CD4-positive, alpha-beta T cell treated with Interleukin-6 at 100 ng/mL for 8 hours (primary cell): ENCODE measurements at regions not wholly inside any gene's neighbourhood (a gene's known extent, or its start where the extent isn't known, plus 50 kb on each side); places are given as distances from the start of the nearest gene placed in this dataset.

Source experiments
- DNase-seq: peaks from one replicate; pipeline ENCODE4 v3.0.0-alpha.2; 2020; ENCODE audit warnings: mixed read lengths, low spot score

DNA sequence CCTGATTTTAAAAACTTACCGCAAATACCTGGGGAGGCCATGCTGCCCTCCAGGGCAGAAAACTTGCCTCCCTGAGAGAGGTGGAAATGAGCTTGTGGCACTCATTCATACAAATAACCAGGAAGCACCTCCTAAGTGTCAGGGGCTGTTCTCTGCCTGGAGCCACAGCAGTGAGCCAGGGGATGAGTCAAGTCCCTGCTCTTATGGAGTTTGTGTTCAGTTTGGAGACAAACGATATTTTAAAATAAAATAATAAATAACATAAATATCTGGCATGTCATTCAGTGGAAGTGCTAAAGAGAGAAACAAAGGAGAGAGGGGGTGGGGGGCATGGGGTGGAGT is 313.8 kb downstream of the C16orf95 start:
- DNase-seq, result no peak

DNA sequence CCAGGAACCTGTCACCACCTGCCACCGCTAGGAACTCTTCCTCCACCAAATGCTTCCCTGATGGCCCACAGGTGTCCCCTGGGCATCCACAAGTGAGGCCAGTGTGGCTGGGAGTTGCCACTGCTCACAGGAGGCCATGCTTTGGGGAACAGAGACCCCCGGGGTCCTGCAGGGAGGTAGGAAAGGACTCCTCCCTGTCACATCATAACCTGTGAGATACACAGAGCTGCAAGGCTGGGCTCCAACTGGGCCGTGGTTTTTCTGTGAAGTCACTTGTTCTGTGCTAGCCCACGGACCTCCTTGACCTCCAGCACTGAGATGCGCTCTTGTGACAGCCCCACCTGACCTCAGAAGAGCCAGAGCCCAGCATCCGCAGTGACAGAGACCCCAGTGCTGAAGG is 311.2 kb downstream of the C16orf95 start:
- no peak for DNase-seq

DNA sequence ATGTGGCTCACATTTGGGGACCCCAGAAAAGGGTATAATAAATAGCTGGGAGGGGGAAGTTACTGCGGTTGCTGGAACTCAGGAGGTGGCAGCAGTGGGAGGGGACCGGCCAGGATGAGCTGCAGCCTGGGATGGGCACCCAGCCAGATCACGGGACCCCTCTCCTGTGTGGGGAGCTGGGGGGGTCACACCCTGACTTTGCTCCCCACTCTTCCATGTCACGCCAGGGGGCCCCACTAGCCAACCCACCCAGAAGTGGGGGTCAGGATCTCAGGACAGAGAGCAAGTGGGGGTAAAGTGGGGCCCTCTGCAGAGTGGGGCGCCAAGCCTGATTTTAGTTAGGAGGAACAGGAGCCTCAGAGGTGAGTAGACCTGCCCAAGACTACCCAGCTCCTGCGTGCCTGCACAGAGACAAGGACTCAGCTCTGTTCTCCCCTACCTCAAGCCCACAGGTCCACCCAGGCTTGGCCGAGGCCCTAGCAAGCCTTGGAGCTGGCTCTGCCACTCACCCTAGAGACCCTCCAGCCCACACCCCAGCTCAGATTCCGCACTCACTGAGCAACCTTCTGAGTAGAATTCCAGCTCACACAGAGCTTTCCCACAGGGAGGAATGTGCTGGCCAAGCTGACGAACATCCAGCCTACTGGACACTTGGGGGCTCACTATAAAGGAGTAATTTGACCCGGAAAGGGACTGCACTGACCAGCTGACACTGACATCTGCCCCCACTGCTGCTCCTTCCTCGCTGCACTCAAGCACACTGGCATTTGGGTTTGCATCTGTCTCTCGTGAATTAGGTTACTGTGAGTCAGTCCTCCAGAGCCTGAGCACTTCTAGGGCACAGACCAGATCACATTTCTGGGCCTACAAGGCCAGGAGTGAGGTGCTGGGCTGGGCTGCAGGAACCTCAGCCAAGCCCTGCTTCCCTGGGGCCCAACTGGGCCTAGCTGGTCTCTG is 310.1 kb downstream of the C16orf95 start:
- no peak for DNase-seq

DNA sequence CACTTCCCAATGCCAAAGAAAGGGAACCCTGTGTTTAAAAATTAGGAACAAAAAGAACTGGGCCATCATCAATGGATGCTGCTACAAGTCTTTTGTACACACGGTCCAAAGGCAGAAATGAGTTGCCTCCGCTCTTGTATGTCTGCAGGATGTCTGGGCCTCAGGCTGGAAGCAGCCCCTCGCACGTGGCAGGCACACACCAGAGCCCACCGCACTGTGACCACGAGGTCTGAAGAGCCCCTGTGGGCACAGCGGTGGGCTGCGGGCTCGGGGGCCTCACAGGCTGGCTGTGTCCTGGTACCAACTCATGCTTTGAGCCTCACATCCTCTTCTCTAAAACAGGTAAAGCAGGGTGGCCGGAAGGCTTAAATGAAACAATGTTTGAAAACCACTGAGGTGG is 309.3 kb downstream of the C16orf95 start:
- no peak for DNase-seq

DNA sequence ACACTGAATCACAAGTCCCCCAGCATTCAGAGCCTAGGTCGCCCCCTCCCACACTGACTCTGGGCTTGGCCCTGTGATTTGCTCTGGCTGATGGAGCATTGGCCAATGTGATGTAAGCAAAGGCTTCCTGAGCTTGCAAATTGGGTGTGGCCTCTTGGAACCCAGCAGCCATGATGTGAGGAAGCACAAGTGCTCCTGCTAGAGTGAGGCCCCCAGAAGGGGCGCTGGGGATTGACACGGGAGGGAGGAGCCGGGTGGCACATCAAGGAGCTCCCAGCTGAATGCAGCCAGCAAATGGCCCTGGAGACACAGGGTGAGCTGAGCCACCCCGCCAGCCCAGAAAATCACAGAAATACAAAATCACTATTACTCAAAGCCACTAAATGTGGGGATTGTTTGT is 308.5 kb downstream of the C16orf95 start:
- no peak for DNase-seq

DNA sequence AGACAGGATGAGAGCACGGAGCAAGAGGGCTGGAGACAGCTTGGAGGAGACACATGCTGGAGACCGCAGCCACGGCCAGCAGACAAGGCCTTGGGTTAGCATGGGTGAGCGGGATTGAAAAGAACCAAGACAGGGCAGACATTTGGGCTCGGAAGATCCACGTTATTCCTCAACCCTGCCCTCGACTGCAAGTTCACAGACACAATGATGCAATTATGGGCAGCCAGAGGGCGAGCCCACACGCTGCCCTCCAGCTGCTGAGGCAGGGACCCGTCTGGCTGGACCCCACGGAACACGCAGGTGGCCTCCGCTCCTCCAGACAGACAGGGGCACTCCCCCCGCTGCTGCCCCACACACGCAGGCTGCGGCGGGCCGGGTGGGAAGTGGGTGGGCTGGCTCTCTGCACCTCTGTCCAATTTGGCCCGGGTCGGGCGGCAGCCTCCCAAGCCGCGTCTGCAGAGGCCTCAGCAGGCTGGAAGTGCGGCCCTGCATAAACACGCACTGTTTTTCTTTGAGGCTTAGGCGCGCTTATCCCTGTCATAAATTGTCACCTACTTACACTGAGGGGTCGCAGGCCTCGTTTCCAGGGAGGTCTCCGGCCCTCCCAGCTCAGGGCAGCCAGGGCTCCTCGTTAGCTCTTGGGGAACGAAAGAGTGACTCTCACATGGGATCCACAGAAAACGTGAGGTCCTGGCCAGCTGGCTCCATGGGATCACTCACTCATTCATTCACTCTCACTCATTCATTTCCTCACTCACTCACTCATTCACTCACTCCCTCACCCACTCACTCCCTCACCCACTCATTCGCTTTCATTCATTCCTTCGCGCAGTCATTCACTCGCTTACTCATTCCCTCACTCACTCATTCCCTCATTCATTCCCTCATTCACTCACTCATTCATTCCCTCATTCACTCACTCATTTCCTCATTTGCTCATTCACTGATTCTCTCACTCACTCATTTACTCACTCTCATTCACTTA is 303.9 kb downstream of the C16orf95 start:
- no peak for DNase-seq

DNA sequence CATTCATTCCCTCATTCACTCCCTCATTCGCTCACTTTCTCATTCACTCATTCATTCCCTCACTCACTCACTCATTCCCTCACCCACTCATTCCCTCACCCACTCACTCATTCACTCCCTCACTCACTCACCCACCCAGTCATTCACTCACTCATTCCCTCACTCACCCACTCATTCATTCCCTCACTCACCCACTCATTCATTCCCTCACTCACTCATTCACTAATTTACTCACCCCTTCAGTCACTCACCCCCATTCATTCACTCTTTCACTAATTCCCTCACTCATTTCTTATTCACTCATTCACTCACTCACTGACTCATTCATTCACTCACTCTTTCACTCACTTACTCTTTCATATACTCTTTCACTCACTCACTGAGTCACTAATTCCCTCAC is 303.1 kb downstream of the C16orf95 start:
- no peak for DNase-seq

DNA sequence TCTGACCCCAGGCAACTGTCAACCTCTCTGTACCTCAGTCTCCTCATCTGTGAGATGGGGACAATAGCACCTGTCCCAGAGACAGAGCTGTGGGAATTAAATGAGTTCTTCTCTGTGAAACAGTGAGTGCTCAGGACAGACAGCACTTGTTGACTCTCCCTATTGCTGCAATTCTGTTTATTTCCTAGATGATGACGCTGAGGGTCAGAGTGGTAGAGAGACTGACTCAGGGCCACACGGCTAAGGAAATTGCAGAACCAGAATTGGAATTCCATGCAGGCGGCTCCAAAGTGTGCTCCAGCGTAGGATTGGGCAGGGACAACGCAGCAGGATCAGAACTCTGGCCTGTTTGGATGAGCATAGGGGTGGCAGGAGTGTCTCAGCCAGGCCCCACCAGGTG is 302.2 kb downstream of the C16orf95 start:
- no peak for DNase-seq

DNA sequence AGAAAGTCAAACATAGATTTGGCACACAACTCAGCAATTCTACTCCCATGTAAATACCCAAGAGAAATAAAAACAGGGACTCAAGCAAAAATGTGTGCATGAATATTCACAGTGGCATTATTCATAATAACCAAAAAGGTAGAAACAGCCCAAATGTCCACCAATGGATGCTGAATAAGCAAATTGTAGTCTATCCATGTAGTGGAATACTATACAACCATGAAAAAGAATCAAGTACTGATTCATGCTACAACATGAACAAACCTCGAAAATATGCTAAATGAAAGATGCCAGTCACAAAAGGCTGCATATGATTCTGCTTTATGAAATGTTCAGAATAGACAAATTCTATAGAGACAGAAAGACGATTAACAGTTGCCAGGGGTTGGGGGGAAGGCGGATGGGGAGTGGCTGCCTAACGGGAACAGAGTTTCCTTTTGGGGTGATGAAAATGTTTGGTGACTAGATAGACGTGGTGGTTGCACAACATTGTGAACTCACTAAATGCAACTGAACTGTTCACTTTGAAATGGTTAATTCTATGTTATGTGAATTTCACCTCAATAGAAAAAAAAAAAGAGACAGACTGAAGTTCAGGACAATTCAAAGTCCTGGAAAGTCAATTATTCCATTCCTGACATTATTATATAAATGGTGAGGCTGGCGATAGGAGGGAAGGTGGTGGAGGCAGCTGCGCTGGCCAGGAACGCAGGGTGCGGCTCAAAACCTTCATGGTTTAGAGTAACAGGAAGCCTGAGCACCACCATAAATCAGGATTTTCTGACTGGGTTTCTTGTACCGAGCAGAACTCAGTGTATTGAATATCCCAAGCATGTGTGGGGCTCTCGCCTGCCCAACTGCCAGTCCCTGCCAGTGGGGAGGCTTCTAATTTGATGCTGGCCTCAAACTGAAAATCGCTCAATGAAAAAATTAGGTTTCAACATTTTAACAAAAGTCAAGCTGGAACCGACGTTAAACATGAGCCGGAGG is 300.9 kb downstream of the C16orf95 start:
- DNase-seq, result no peak

DNA sequence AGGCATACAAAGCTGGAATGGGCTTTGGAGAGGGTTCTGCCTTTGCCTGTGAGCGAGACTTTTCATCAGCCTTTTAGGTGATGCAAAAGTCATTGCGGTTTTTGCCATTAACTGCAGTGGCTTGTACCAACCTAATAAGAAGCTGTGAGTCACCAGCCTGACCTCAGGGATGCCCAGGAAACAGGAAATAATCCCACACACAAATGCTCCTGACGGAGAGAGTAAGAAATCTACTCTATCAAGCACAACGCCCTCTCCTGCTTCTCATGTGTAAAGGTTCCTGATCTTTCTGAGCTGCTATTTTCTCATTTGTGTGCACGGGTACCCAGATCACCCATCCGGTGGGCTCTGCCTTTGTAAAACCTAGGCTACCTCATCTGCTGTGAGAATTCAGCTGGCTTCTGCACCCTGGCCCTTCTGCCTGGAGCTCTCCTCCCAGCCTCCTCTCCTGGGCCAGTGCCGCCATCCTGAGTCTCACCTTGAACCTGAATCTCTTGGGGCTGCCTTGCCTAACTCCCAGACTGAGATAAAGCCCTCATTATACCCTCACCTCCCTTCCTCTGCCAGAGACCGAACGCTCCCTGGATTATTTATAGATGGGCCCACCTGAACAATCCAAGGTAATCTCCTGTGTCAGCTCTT is 299.7 kb downstream of the C16orf95 start:
- DNase-seq, result no peak

DNA sequence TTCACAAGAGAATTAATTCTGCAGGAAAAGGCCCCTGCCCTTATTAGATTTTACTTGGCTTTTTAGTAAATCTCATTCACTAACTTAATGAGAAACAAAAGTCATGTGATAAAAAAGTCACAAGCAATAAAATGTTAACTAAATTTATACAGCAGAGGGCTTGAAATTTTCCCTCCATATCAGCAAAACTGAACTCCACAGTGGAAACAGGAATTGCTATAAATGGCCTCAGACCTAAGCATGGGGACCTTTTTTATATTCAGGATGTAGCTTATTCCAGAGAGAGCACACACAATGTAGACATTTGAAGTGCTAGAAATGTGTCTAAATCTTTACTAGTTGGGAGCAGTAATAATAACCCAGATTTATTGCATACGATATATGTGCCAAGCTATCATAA is 291.5 kb downstream of the C16orf95 start:
- DNase-seq, result no peak

DNA sequence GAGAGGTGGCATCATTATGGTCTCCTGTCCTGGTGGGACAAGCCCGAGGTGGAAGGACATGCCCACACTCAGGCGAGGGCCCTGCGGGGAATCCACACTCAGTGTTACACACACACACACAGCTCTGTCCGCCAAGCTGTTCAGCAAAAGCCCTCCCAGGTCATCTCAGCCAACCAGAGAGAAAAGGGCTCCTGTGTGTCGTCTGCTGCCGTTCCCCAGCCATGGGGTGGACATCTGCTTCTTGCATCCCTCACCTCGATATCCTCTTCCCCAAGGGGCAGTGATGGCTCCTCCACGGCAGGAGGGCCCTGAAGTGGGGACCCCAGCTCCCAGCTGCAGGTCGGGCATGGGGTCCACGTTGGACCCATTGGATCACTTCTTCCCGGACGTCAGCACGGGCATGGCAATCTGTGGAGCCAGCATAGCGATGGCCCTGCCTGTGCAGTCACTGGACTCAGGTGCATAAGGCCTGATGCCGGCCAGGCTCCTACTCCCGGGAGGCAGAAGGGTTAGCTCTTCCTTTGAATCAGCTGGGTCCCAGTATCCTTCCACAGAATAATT is 290.1 kb downstream of the C16orf95 start:
- DNase-seq, result no peak

DNA sequence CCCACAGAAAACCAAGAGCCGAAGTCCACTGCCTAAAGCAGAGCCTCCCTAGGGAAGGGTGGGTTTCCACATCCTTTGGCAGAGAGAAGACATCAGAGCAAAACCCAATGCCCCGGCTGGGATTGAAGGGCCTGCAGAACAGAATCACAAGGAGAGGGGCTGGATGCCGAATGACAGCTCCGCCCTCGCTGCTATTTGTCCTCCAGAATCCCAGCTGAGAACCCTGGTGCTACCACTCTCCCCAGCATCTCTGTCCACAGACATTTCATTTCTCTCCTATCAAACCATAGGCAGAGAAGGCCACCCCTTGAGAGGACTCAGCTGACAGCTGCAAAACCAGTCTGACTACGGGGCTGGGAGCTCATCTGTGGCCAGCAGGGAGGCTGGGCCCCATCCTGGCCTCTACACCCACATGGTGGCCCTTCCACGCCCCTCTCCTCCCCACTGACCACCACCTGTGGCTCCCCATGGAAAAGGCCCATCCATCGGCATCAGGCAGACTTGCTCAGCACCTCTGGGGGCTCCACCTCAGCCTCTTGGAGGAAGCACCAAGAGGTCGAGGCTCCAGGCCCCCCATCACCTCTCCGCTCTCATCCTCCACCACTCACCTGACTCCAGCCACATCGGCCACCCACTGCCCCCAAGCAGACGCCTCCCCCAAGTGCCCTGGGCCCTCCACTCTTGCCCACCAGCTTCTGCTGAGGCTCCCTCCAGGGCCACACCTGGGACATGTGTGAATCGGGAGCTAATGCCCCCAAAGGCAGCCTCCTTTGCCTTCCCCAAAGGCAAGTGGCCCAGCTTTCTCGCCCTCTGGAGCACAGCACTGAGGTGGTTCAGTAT is 288.5 kb downstream of the C16orf95 start:
- DNase-seq, result no peak

DNA sequence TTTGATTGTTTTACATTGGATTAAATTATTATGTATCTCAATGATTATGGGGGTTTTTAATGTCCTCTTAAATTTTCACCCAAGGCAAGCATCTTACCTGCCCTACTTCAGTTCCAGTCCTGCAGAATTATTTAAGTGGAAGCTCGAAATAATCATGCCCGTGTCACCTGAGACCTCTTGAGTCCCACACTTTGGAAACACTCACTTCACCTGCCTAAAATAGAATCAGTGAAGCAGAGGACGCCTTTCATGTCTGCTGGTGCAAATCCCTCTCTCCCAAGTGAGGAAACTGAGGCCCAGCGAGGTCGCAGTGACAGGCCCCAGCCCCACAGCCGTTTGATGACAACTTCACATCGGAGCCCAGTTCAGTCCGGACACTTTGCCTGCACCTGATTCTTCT is 284.6 kb downstream of the C16orf95 start:
- no peak for DNase-seq

DNA sequence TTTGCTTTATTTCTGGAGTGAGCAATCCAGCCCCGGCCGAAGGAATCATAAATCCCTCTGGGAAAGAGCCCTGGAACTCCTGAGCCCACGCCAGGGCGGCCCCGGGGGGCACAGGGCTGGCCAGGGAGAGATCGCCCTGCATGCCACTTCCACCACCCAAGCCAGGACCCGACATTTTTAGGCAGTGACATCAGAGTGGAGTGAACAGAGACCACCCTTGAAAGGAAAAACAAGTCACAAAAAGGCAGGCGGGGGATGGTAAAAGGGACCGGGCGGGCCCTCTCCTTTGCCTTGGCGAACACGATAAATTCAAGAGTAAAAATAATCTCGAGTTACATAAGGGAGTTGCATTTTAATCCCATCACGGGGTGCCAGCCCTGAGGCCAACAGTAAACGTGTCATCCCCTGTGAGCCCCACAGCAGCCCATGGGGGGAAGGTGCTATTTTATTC is 284.1 kb downstream of the C16orf95 start:
- DNase-seq, result no peak

DNA sequence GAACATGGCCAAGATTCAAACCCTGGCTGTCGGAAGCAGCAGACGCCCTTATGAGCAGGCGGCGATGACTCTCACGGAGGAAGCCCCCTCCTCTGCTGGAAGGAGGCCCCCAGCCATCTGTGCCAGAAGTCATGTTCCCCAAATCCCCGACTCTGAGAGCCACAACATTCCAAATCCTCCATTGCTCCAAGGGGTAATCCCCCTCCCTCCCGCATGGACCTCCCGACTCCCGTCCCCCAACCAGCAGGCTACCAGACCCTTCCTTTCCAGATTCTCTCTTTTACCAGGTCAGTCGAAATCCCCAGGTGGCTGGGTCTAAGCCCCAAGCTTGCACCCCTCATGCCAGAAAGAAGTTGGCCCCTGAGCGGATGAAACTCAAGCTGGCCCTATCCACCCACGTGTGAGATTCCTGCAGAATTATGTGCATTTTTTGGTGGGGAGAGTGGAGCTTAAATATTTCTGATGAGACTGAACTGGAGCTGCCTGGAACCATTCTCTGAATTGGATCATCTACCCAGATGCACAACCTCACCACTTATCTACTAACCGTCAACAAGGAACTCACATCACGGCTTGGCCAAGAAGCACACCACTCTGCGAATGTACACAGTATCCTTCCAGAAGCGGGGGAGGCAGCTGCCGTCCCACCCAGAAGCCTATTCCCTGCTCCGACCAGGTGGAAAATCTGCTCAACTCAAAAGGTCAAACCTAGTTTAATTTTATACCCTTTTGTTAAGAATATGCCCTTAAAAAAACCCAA is 283.5 kb downstream of the C16orf95 start:
- no peak for DNase-seq

DNA sequence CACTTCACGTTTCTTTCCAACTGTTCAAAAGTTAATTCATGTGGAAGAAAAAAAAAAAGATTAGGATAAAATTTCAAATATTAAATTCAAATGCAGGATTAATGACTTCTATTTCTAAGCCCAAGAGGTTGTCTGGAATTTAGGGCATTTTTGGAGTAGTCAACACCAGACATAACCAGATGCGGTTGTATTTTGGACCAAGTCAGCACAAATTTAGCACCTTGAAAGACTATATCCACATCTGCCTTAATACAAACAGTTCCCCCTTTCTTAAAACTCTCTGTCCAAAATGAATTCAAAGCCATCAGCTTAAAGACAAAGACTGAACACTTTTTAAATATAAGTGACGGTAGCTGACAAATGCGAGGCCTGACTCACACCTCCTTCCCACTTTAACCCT is 282.9 kb downstream of the C16orf95 start:
- no peak for DNase-seq

DNA sequence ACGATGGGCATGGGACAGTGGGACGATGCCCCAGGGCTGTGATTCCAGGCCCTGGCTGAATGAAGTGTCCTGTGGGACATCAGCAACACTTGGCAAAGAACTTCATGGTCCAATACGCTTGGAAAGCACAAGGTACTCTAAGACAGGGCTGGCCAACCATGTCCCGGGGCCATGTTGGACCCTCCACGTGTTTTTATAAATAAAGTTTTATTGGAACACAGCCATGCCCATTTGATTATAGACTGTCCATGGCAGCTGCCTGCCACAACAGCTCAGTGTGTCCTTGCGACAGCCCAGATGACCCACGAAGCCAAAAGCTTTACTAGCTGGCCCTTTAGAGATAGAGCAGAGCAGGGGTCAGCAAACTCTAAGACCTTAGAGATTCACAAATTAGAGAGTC is 282.1 kb downstream of the C16orf95 start:
- DNase-seq, result no peak

DNA sequence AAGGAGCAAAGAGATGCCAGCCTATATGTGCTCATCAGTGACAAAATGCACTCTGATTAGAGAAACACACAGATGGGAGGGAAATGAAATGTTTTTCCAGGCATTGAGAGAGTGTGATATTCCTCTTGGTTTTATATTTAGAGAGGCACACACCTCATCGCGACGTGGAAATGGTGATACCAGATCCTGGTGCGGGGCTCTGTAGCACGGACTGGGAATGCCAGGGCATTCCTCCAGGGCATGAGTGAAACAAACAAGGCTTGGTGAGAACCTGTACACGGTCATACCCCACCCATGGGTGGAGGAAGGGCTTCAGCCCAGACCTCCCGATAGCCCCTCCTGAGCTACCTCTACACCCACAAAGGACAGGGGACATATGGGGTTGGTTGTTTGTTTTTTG is 280.2 kb downstream of the C16orf95 start:
- DNase-seq, result no peak
